HEK293T (cell line): ENCODE measurements at regions not wholly inside any gene's neighbourhood (a gene's known extent, or its start where the extent isn't known, plus 50 kb on each side); places are given as distances from the start of the nearest gene placed in this dataset.

Source experiments
- CTBP1 ChIP-seq: fragments of 450-650 bp; IDR thresholded peaks from 2 replicates; pipeline ENCODE4 v1.6.1; 2016; ENCODE audit warnings: borderline replicate concordance
- ELF4 ChIP-seq: fragments of 450-650 bp; IDR thresholded peaks from 2 replicates; pipeline ENCODE4 v1.6.1; 2017; ENCODE audit warnings: antibody characterized with exemption
- HDGF ChIP-seq: fragments of 450-650 bp; IDR thresholded peaks from 2 replicates; pipeline ENCODE4 v1.6.1; 2017; ENCODE audit warnings: antibody characterized with exemption, borderline replicate concordance
- PKNOX1 ChIP-seq: fragments of 450-650 bp; IDR thresholded peaks from 2 replicates; pipeline ENCODE4 v1.6.1; 2016
- SUZ12 ChIP-seq: fragments of 450-650 bp; IDR thresholded peaks from 2 replicates; pipeline ENCODE4 v1.6.1; 2016; ENCODE audit warnings: mild to moderate bottlenecking

DNA sequence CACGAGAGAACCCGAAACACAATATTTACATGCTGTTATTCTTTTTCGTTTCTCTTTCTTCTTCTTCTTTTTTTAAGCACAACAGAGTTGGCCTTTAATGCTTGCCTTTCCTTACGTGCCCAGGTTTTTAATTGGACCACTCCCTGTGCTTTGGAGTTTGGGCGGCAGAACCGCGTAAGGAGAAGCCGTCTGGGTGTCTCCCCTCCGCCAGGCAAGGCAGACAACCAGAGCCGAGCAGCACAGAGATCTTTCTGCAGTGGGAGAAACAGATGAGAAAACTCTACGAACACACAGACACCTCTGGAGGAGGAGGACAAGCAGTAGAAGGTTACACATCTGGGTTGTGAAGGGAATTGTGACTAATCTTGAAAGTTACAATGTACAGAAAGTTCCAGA lies 150.0 kb upstream of the UBL3 start:
- TF ChIP-seq HDGF: no peak
- no peak for TF ChIP-seq ELF4
- no peak for TF ChIP-seq CTBP1
- no peak for TF ChIP-seq SUZ12
- no peak for TF ChIP-seq PKNOX1
